T-helper 17 cell (primary cell): ENCODE measurements at regions not wholly inside any gene's neighbourhood (a gene's known extent, or its start where the extent isn't known, plus 50 kb on each side); places are given as distances from the start of the nearest gene placed in this dataset.

Experiments used
- ATAC-seq: fragments of 150-1000 bp; cut with Tn5 transposase; 2 replicates; pipeline ENCODE4 v1.10.0; 2021; ENCODE audit warnings: mild to moderate bottlenecking, moderate library complexity
- DNase-seq, 3 donors: peaks; one replicate each; pipeline versions ENCODE4 v3.0.0 to v3.0.0-alpha.2; 2020 to 2021
- H3K9me3 ChIP-seq: one replicate; pipeline ENCODE4 v1.7.0; 2013; ENCODE audit warnings: low read length, mild to moderate bottlenecking; ENCODE audit not compliant: control insufficient read depth, poor library complexity, severe bottlenecking
- H3K27ac Mint-ChIP-seq: one replicate; pipeline ENCODE4 v1.8.0; 2022; ENCODE audit warnings: mild to moderate bottlenecking, moderate library complexity, mixed read lengths
- H3K27me3 Mint-ChIP-seq: one replicate; pipeline ENCODE4 v1.8.0; 2022; ENCODE audit warnings: mixed read lengths
- H3K36me3 Mint-ChIP-seq: one replicate; pipeline ENCODE4 v1.8.0; 2022; ENCODE audit warnings: low read depth, mixed read lengths
- H3K4me1 Mint-ChIP-seq: one replicate; pipeline ENCODE4 v1.8.0; 2022; ENCODE audit warnings: mild to moderate bottlenecking, mixed read lengths
- H3K4me3 Mint-ChIP-seq: one replicate; pipeline ENCODE4 v1.8.0; 2022; ENCODE audit warnings: mild to moderate bottlenecking, moderate library complexity, mixed read lengths

- Mint-ChIP-seq H3K4me3 (no peak overlapping the region), H3K4me1 (no peaks in the 10 kb centered on the region), H3K36me3 (no peaks in the 10 kb centered on the region), H3K27me3 (peaks cover 25% of the 10 kb centered on the region), H3K27ac (no peak overlapping the region)
- DNase-seq (no peak), ATAC-seq (no peak)
- no peaks in the 10 kb centered on the region for H3K9me3 ChIP-seq
These were observed 117.0 kb upstream of the SLC4A4 start for GRCh38 chr4:71221510-71222466.

- no peak overlapping the region for H3K27ac Mint-ChIP-seq
- H3K4me3 Mint-ChIP-seq: no peak overlapping the region
- H3K36me3 Mint-ChIP-seq: no peaks in the 10 kb centered on the region
- ATAC-seq (no peak), DNase-seq (no peak)
- no peaks in the 10 kb centered on the region for H3K9me3 ChIP-seq
- H3K4me1 Mint-ChIP-seq: no peaks in the 10 kb centered on the region
- H3K27me3 Mint-ChIP-seq: peaks cover 30% of the 10 kb centered on the region
These were observed 116.2 kb upstream of the SLC4A4 start for GRCh38 chr4:71222661-71223060.

GRCh38 chr4:71229477-71230270, 109.1 kb upstream of the SLC4A4 start:
- peak overlapping the region; percentile 19 for H3K4me3 Mint-ChIP-seq
- no peaks in the 10 kb centered on the region for H3K36me3 Mint-ChIP-seq
- H3K27ac Mint-ChIP-seq: no peak overlapping the region
- DNase-seq (no peak), ATAC-seq (no peak)
- H3K27me3 Mint-ChIP-seq: peaks cover 56% of the 10 kb centered on the region
- peaks cover 3% of the 10 kb centered on the region for H3K4me1 Mint-ChIP-seq
- no peaks in the 10 kb centered on the region for H3K9me3 ChIP-seq

- Mint-ChIP-seq H3K27ac (no peak overlapping the region), H3K36me3 (no peaks in the 10 kb centered on the region), H3K4me1 (peaks cover 4% of the 10 kb centered on the region), H3K27me3 (peaks cover 60% of the 10 kb centered on the region), H3K4me3 (no peak overlapping the region)
- ATAC-seq (no peak), DNase-seq (no peak)
- no peaks in the 10 kb centered on the region for H3K9me3 ChIP-seq
These were observed 108.3 kb upstream of the SLC4A4 start for GRCh38 chr4:71230271-71231128.

GRCh38 chr4:71231129-71232055, 107.4 kb upstream of the SLC4A4 start:
- H3K9me3 ChIP-seq: no peaks in the 10 kb centered on the region
- Mint-ChIP-seq H3K4me1 (peaks cover 6% of the 10 kb centered on the region), H3K27ac (no peak overlapping the region), H3K36me3 (no peaks in the 10 kb centered on the region), H3K4me3 (no peak overlapping the region), H3K27me3 (peaks cover 63% of the 10 kb centered on the region)
- no peak for DNase-seq
- no peak for ATAC-seq

GRCh38 chr4:71232056-71232430, 106.8 kb upstream of the SLC4A4 start:
- peaks cover 59% of the 10 kb centered on the region for H3K27me3 Mint-ChIP-seq
- DNase-seq (no peak), ATAC-seq (no peak)
- H3K9me3 ChIP-seq: no peaks in the 10 kb centered on the region
- H3K27ac Mint-ChIP-seq: no peak overlapping the region
- peaks cover 6% of the 10 kb centered on the region for H3K4me1 Mint-ChIP-seq
- H3K4me3 Mint-ChIP-seq: no peak overlapping the region
- no peaks in the 10 kb centered on the region for H3K36me3 Mint-ChIP-seq

GRCh38 chr4:71232846-71233245, 106.0 kb upstream of the SLC4A4 start:
- Mint-ChIP-seq H3K27me3 (peaks cover 55% of the 10 kb centered on the region), H3K4me3 (no peak overlapping the region), H3K4me1 (peaks cover 6% of the 10 kb centered on the region), H3K27ac (no peak overlapping the region), H3K36me3 (no peaks in the 10 kb centered on the region)
- no peaks in the 10 kb centered on the region for H3K9me3 ChIP-seq
- ATAC-seq: no peak
- DNase-seq: no peak

GRCh38 chr4:71235311-71236201, 103.3 kb upstream of the SLC4A4 start:
- H3K4me1 Mint-ChIP-seq: peaks cover 3% of the 10 kb centered on the region
- H3K27me3 Mint-ChIP-seq: peaks cover 35% of the 10 kb centered on the region
- no peak overlapping the region for H3K4me3 Mint-ChIP-seq
- no peak overlapping the region for H3K27ac Mint-ChIP-seq
- H3K36me3 Mint-ChIP-seq: no peaks in the 10 kb centered on the region
- DNase-seq: no peak
- H3K9me3 ChIP-seq: no peaks in the 10 kb centered on the region
- ATAC-seq: no peak

GRCh38 chr4:71236226-71236625, 102.6 kb upstream of the SLC4A4 start:
- DNase-seq (no peak), ATAC-seq (no peak)
- no peaks in the 10 kb centered on the region for H3K9me3 ChIP-seq
- Mint-ChIP-seq H3K4me3 (no peak overlapping the region), H3K27me3 (peaks cover 32% of the 10 kb centered on the region), H3K36me3 (no peaks in the 10 kb centered on the region), H3K4me1 (peaks cover 3% of the 10 kb centered on the region), H3K27ac (no peak overlapping the region)

GRCh38 chr4:71237641-71238040, 101.2 kb upstream of the SLC4A4 start:
- DNase-seq (no peak), ATAC-seq (no peak)
- Mint-ChIP-seq H3K27ac (no peak overlapping the region), H3K4me1 (peaks cover 3% of the 10 kb centered on the region), H3K36me3 (no peaks in the 10 kb centered on the region), H3K4me3 (no peak overlapping the region), H3K27me3 (peaks cover 19% of the 10 kb centered on the region)
- H3K9me3 ChIP-seq: no peaks in the 10 kb centered on the region

- Mint-ChIP-seq H3K27me3 (peaks cover 22% of the 10 kb centered on the region), H3K4me3 (no peak overlapping the region), H3K27ac (no peak overlapping the region), H3K4me1 (peaks cover 3% of the 10 kb centered on the region), H3K36me3 (no peaks in the 10 kb centered on the region)
- ATAC-seq: no peak
- no peaks in the 10 kb centered on the region for H3K9me3 ChIP-seq
- no peak for DNase-seq
These were observed 99.5 kb upstream of the SLC4A4 start for GRCh38 chr4:71239365-71239764.
